T-cell (primary cell): ENCODE measurements at regions not wholly inside any gene's neighbourhood (a gene's known extent, or its start where the extent isn't known, plus 50 kb on each side); places are given as distances from the start of the nearest gene placed in this dataset.

Experiments used
- ATAC-seq, 4 experiments: fragments of 200-7000 bp in 3 of 4; fragments of 150-1000 bp in 1 of 4; cut with Tn5 transposase; replicated peaks in 1 of 4; 1 replicate in 3 of 4; 2 replicates in 1 of 4; pipeline ENCODE4 v1.10.0; 2021; ENCODE audit warnings: moderate library complexity in 3 of 4, mild to moderate bottlenecking in 2 of 4, moderate number of reproducible peaks in 1 of 4
- CTCF ChIA-PET, 2 donors: fragments of 300-600 bp; sonication (Branson Sonifier 250); formaldehyde crosslinking; loops; one replicate each; lab custom pipeline; 2022; ENCODE audit warnings: antibody characterized with exemption in 2 of 2; lab: Charles Lee
- POLR2A ChIA-PET, 2 donors: fragments of 300-600 bp; sonication (Branson Sonifier 250); formaldehyde crosslinking; loops; one replicate each; lab custom pipeline; 2022; ENCODE audit warnings: antibody characterized with exemption in 2 of 2; lab: Charles Lee
- DNase-seq, 35 experiments: peaks; one replicate each; pipeline versions ENCODE4 v3.0.0 to v3.0.0-alpha.2; 2013 to 2023
- H3K27ac ChIP-seq: one replicate; pipeline ENCODE4 v1.5.1; 2013; ENCODE audit warnings: low read length
- H3K27me3 ChIP-seq, 2 experiments: replicated peaks in 1 of 2; 1 replicate in 1 of 2; 2 replicates in 1 of 2; pipeline versions ENCODE4 v1.6.1 to v1.7.0; 2013; ENCODE audit warnings: low read length in 1 of 2, mixed read lengths in 1 of 2; ENCODE audit not compliant: control insufficient read depth in 2 of 2, insufficient read depth in 2 of 2; ENCODE audit errors: extremely low read depth in 1 of 2
- H3K36me3 ChIP-seq, 2 donors: 1 replicate in 1 of 2; 2 replicates in 1 of 2; pipeline versions ENCODE4 v1.6.1 to v1.7.0; 2013; ENCODE audit warnings: low read length in 1 of 2; ENCODE audit not compliant: control insufficient read depth in 2 of 2, insufficient read depth in 1 of 2; ENCODE audit errors: extremely low read depth in 1 of 2
- H3K4me1 ChIP-seq, 2 experiments: 1 replicate in 1 of 2; 2 replicates in 1 of 2; pipeline versions ENCODE4 v1.6.1 to v1.7.0; 2013; ENCODE audit warnings: low read length in 2 of 2, mixed read lengths in 1 of 2; ENCODE audit not compliant: insufficient read depth in 2 of 2, control insufficient read depth in 1 of 2; ENCODE audit errors: extremely low read depth in 1 of 2
- H3K4me3 ChIP-seq, 2 donors: 1 replicate in 1 of 2; 2 replicates in 1 of 2; pipeline versions ENCODE4 v1.5.1 to v1.7.0; 2013; ENCODE audit warnings: mild to moderate bottlenecking in 2 of 2, low read length in 1 of 2, moderate library complexity in 1 of 2; ENCODE audit not compliant: control insufficient read depth in 1 of 2; ENCODE audit errors: extremely low read depth in 1 of 2
- H3K9me3 ChIP-seq: 2 replicates; pipeline ENCODE4 v1.7.0; 2013
- H3K27ac Mint-ChIP-seq, 2 donors: one replicate each; pipeline ENCODE4 v1.8.0; 2020 to 2021; ENCODE audit warnings: mild to moderate bottlenecking in 2 of 2, mixed read lengths in 2 of 2
- H3K27me3 Mint-ChIP-seq, 2 donors: one replicate each; pipeline ENCODE4 v1.8.0; 2021 to 2022; ENCODE audit warnings: mixed read lengths in 2 of 2
- H3K36me3 Mint-ChIP-seq: one replicate; pipeline ENCODE4 v1.8.0; 2021; ENCODE audit warnings: mixed read lengths
- H3K4me1 Mint-ChIP-seq, 3 donors: one replicate each; pipeline ENCODE4 v1.8.0; 2020 to 2022; ENCODE audit warnings: mixed read lengths in 3 of 3, mild to moderate bottlenecking in 1 of 3
- H3K4me3 Mint-ChIP-seq, 3 donors: one replicate each; pipeline ENCODE4 v1.8.0; 2020 to 2022; ENCODE audit warnings: mild to moderate bottlenecking in 3 of 3, mixed read lengths in 3 of 3, moderate library complexity in 3 of 3
- H3K9me3 Mint-ChIP-seq, 3 donors: one replicate each; pipeline ENCODE4 v1.8.0; 2020 to 2022; ENCODE audit warnings: mixed read lengths in 3 of 3
- whole genome bisulfite sequencing: methylation state at CpG from one replicate; pipeline ENCODE4 v1.1.5; 2013; ENCODE audit warnings: missing lambda C conversion rate; ENCODE audit not compliant: insufficient coverage; 5-methylcytosine and 5-hydroxymethylcytosine counted together

GRCh38 chr5:175813943-175814630, 57.3 kb upstream of the CPLX2 start:
- H3K9me3 ChIP-seq: no peaks in the 10 kb centered on the region
- peaks cover 0 to 12% of the 10 kb centered on the region in 2 experiments for H3K27me3 ChIP-seq
- H3K4me1 ChIP-seq: no peaks in the 10 kb centered on the region
- no peak overlapping the region for H3K4me3 ChIP-seq
- Mint-ChIP-seq H3K4me1 (no peaks in the 10 kb centered on the region), H3K9me3 (no peaks in the 10 kb centered on the region), H3K27ac (no peak overlapping the region), H3K36me3 (no peaks in the 10 kb centered on the region), H3K4me3 (no peak overlapping the region), H3K27me3 (peaks cover 16 to 19% of the 10 kb centered on the region in 2 donors)
- WGBS: 63% methylated on average over 4 of the region's 4 CpGs
- ChIA-PET POLR2A (interaction anchor here in 1 of 2 donors (0.6 kb wide), 1 partner anchor 288 kb away, joined by 10 read pairs; no protein-coding TSS in a partner anchor), CTCF (interaction anchor here in 1 of 2 donors (0.5 kb wide), 1 partner anchor 794 kb away, joined by 5 read pairs; no protein-coding TSS in a partner anchor)
- no peak for ATAC-seq
- no peaks in the 10 kb centered on the region for H3K36me3 ChIP-seq
- H3K27ac ChIP-seq: no peak overlapping the region
- DNase-seq: no peak

- H3K27me3 Mint-ChIP-seq: peaks cover 14 to 16% of the 10 kb centered on the region in 2 donors
- no peak overlapping the region for H3K27ac Mint-ChIP-seq
- no peaks in the 10 kb centered on the region for H3K9me3 Mint-ChIP-seq
- no peaks in the 10 kb centered on the region for H3K36me3 Mint-ChIP-seq
- no peak overlapping the region for H3K4me3 Mint-ChIP-seq
- Histone ChIP-seq H3K27me3 (peaks cover 0 to 12% of the 10 kb centered on the region in 2 experiments), H3K4me3 (no peak overlapping the region), H3K36me3 (no peaks in the 10 kb centered on the region), H3K9me3 (no peaks in the 10 kb centered on the region), H3K4me1 (no peaks in the 10 kb centered on the region), H3K27ac (no peak overlapping the region)
- POLR2A ChIA-PET: no interaction called here
- ATAC-seq: no peak
- CTCF ChIA-PET: interaction anchor here in 1 of 2 donors (0.5 kb wide), 1 partner anchor 793 kb away, joined by 5 read pairs; no protein-coding TSS in a partner anchor
- no peak for DNase-seq
- H3K4me1 Mint-ChIP-seq: no peaks in the 10 kb centered on the region
- WGBS: 67% methylated on average over 7 of the region's 10 CpGs
Observed at GRCh38 chr5:175814691-175815090, 56.7 kb upstream of the CPLX2 start.

GRCh38 chr5:175815126-175815913, 56.1 kb upstream of the CPLX2 start:
- no peak overlapping the region for H3K4me3 Mint-ChIP-seq
- CTCF ChIA-PET: interaction anchor here in 1 of 2 donors (0.6 kb wide), 1 partner anchor 844 kb away, joined by 3 read pairs; no protein-coding TSS in a partner anchor

GRCh38 chr5:175816348-175816747, 55.0 kb upstream of the CPLX2 start:
- DNase-seq (no peak), ATAC-seq (no peak)
- H3K4me3 Mint-ChIP-seq: no peak overlapping the region
- H3K36me3 Mint-ChIP-seq: no peaks in the 10 kb centered on the region
- no peaks in the 10 kb centered on the region for H3K9me3 ChIP-seq
- H3K4me1 ChIP-seq: no peaks in the 10 kb centered on the region
- peaks cover 0 to 19% of the 10 kb centered on the region in 2 experiments for H3K27me3 ChIP-seq
- no peak overlapping the region for H3K27ac ChIP-seq
- WGBS: 54% methylated on average over 6 of the region's 10 CpGs
- ChIA-PET CTCF (interaction anchor here in 1 of 2 donors (0.6 kb wide), 1 partner anchor 845 kb away, joined by 3 read pairs; no protein-coding TSS in a partner anchor), POLR2A (no interaction called here)
- H3K9me3 Mint-ChIP-seq: no peaks in the 10 kb centered on the region
- peaks cover 13 to 18% of the 10 kb centered on the region in 2 donors for H3K27me3 Mint-ChIP-seq
- no peaks in the 10 kb centered on the region for H3K4me1 Mint-ChIP-seq
- H3K36me3 ChIP-seq: no peaks in the 10 kb centered on the region
- no peak overlapping the region for H3K27ac Mint-ChIP-seq
- H3K4me3 ChIP-seq: no peak overlapping the region

More at GRCh38 chr5:175815126-175815913, 56.1 kb upstream of the CPLX2 start:
- DNase-seq: no peak
- no peak overlapping the region for H3K27ac ChIP-seq
- H3K36me3 Mint-ChIP-seq: no peaks in the 10 kb centered on the region
- H3K36me3 ChIP-seq: no peaks in the 10 kb centered on the region
- H3K27ac Mint-ChIP-seq: no peak overlapping the region
- H3K9me3 ChIP-seq: no peaks in the 10 kb centered on the region
- H3K4me1 Mint-ChIP-seq: no peaks in the 10 kb centered on the region
- H3K4me1 ChIP-seq: no peaks in the 10 kb centered on the region
- H3K4me3 ChIP-seq: no peak overlapping the region
- ATAC-seq: no peak
- WGBS: 72% methylated on average over 2 of the region's 9 CpGs
- no peaks in the 10 kb centered on the region for H3K9me3 Mint-ChIP-seq
- peaks cover 11 to 13% of the 10 kb centered on the region in 2 donors for H3K27me3 Mint-ChIP-seq
- POLR2A ChIA-PET: no interaction called here
- peaks cover 0 to 11% of the 10 kb centered on the region in 2 experiments for H3K27me3 ChIP-seq

- H3K27ac ChIP-seq: no peak overlapping the region
- DNase-seq (no peak), ATAC-seq (no peak)
- ChIA-PET POLR2A (interaction anchor here in 1 of 2 donors (0.8 kb wide), 1 partner anchor 53 kb away, joined by 3 read pairs; no protein-coding TSS in a partner anchor), CTCF (no interaction called here)
- H3K4me3 ChIP-seq: no peak overlapping the region
- Mint-ChIP-seq H3K36me3 (no peaks in the 10 kb centered on the region), H3K4me1 (peaks cover 0 to 4% (median 3%) of the 10 kb centered on the region in 3 donors), H3K4me3 (no peak overlapping the region), H3K27me3 (peaks cover 12 to 29% of the 10 kb centered on the region in 2 donors), H3K9me3 (no peaks in the 10 kb centered on the region), H3K27ac (no peak overlapping the region)
- peaks cover 0 to 18% of the 10 kb centered on the region in 2 experiments for H3K27me3 ChIP-seq
- no peaks in the 10 kb centered on the region for H3K9me3 ChIP-seq
- H3K4me1 ChIP-seq: no peaks in the 10 kb centered on the region
- 88% methylated on average over 1 of the region's 6 CpGs for WGBS
- H3K36me3 ChIP-seq: no peaks in the 10 kb centered on the region
Observed at GRCh38 chr5:175819090-175819425, 52.3 kb upstream of the CPLX2 start.

GRCh38 chr5:175820230-175820629, 51.1 kb upstream of the CPLX2 start:
- Histone ChIP-seq H3K9me3 (no peaks in the 10 kb centered on the region), H3K4me3 (no peak overlapping the region), H3K27me3 (peaks cover 0 to 19% of the 10 kb centered on the region in 2 experiments), H3K27ac (no peak overlapping the region), H3K36me3 (no peaks in the 10 kb centered on the region), H3K4me1 (no peaks in the 10 kb centered on the region)
- POLR2A ChIA-PET: no interaction called here
- H3K36me3 Mint-ChIP-seq: no peaks in the 10 kb centered on the region
- H3K27ac Mint-ChIP-seq: no peak overlapping the region
- ATAC-seq: no peak
- peaks cover 0 to 4% (median 3%) of the 10 kb centered on the region in 3 donors for H3K4me1 Mint-ChIP-seq
- WGBS: 64% methylated on average over 4 of the region's 9 CpGs
- no peak for DNase-seq
- CTCF ChIA-PET: no interaction called here
- no peaks in the 10 kb centered on the region for H3K9me3 Mint-ChIP-seq
- peaks cover 12 to 29% of the 10 kb centered on the region in 2 donors for H3K27me3 Mint-ChIP-seq
- H3K4me3 Mint-ChIP-seq: no peak overlapping the region
